IMR-90 (cell line): ENCODE measurements at regions not wholly inside any gene's neighbourhood (a gene's known extent, or its start where the extent isn't known, plus 50 kb on each side); places are given as distances from the start of the nearest gene placed in this dataset.

Source experiments
- BHLHE40 ChIP-seq: fragments of 150-350 bp; IDR thresholded peaks from 2 replicates; pipeline ENCODE4 v1.6.1; 2016; ENCODE audit warnings: mild to moderate bottlenecking, low read depth, low read length
- CEBPB ChIP-seq: IDR thresholded peaks from 2 replicates; pipeline ENCODE4 v1.6.1; 2012; ENCODE audit warnings: low read depth, low read length, improper control_type of control experiment
- MXI1 ChIP-seq: IDR thresholded peaks from 2 replicates; pipeline ENCODE4 v1.6.1; 2012; ENCODE audit warnings: low read depth, mild to moderate bottlenecking, low read length, moderate library complexity, borderline replicate concordance
- NFE2L2 ChIP-seq: fragments of 150-350 bp; IDR thresholded peaks from 2 replicates; pipeline ENCODE4 v1.6.1; 2016; ENCODE audit warnings: low read depth, mild to moderate bottlenecking, low read length
- POLR2A ChIP-seq: IDR thresholded peaks from 2 replicates; pipeline ENCODE4 v1.6.1; 2012; ENCODE audit warnings: mild to moderate bottlenecking, low read depth, low read length
- RAD21 ChIP-seq: IDR thresholded peaks from 2 replicates; pipeline ENCODE4 v1.6.1; 2012; ENCODE audit warnings: low read length, improper control_type of control experiment
- RFX5 ChIP-seq: IDR thresholded peaks from 2 replicates; pipeline ENCODE4 v1.8.0; 2012; ENCODE audit warnings: low read depth, mild to moderate bottlenecking, low read length, moderate library complexity
- SMC3 ChIP-seq: fragments of 150-350 bp; IDR thresholded peaks from 2 replicates; pipeline ENCODE4 v1.6.1; 2016; ENCODE audit warnings: low read depth, mild to moderate bottlenecking, antibody characterized with exemption, low read length, moderate library complexity
- TF ChIP-seq, protein P1 (sequence below): conservative IDR thresholded peaks from 2 replicates; pipeline ENCODE4 v1.5.1; 2012; ENCODE audit warnings: mild to moderate bottlenecking, low read depth, low read length, improper control_type of control experiment
- TF ChIP-seq, protein P2 (sequence below): fragments of 150-350 bp; IDR thresholded peaks from 2 replicates; pipeline ENCODE4 v1.6.1; 2017; ENCODE audit warnings: mild to moderate bottlenecking, antibody characterized with exemption, low read length, low read depth

DNA sequence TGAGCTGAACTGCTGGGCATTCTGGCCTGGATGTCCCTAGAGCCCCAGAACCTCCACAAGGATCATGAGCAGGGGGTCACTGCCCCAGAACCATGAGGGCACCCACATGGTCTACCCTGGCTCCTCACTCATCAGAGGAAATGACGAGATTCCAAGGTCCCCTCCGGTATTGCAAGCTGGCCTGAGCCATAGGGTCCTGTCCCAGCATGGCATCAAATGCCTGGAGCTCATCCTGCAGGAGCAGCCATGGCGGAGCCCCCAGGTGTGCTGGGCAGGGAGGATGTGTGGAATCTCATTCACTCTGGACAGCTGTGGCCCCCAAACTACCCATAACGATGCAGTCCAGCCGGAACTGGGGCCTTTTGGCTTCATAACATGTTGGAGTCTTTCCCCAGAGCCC lies 66.6 kb upstream of the ANTXRL start:
- TF ChIP-seq POLR2A (no peak), RAD21 (no peak), SMC3 (no peak), NFE2L2 (no peak), CEBPB (no peak), RFX5 (no peak), MXI1 (no peak), BHLHE40 (no peak)
- TF ChIP-seq, protein P1, sequence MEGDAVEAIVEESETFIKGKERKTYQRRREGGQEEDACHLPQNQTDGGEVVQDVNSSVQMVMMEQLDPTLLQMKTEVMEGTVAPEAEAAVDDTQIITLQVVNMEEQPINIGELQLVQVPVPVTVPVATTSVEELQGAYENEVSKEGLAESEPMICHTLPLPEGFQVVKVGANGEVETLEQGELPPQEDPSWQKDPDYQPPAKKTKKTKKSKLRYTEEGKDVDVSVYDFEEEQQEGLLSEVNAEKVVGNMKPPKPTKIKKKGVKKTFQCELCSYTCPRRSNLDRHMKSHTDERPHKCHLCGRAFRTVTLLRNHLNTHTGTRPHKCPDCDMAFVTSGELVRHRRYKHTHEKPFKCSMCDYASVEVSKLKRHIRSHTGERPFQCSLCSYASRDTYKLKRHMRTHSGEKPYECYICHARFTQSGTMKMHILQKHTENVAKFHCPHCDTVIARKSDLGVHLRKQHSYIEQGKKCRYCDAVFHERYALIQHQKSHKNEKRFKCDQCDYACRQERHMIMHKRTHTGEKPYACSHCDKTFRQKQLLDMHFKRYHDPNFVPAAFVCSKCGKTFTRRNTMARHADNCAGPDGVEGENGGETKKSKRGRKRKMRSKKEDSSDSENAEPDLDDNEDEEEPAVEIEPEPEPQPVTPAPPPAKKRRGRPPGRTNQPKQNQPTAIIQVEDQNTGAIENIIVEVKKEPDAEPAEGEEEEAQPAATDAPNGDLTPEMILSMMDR: no peak
- TF ChIP-seq, protein P2, sequence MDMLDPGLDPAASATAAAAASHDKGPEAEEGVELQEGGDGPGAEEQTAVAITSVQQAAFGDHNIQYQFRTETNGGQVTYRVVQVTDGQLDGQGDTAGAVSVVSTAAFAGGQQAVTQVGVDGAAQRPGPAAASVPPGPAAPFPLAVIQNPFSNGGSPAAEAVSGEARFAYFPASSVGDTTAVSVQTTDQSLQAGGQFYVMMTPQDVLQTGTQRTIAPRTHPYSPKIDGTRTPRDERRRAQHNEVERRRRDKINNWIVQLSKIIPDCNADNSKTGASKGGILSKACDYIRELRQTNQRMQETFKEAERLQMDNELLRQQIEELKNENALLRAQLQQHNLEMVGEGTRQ: no peak
